Dedifferentiated amniotic fluid mesenchymal stem cell (primary cell): ENCODE measurements at regions not wholly inside any gene's neighbourhood (a gene's known extent, or its start where the extent isn't known, plus 50 kb on each side); places are given as distances from the start of the nearest gene placed in this dataset.

Experiments
- DNase-seq: peaks from one replicate; pipeline ENCODE4 v3.0.0-alpha.2; 2016; ENCODE audit errors: extremely low spot score

DNA sequence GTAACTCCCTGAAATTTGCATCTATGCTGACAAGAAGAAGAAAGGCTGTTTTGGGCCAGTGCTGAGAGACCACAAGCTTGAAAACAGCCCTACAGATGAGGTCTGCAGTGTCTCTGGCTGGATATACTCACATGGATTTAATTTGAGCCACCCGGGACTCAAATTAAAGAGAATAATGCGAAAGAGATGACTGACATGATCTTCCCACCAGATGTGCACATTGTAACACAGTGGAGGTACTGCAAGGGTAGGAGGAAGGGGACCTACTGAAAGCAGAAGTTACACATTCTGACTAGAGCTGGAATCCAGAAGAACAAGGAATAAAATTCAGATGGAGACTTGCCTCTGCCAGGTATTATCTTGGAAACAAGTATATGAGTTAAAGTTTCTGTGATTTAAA is 728.3 kb upstream of the SGO1 start:
- DNase-seq: no peak

- no peak for DNase-seq
Observed at GRCh38 chr3:20912406-20912805, 726.4 kb upstream of the SGO1 start.

GRCh38 chr3:20909511-20909910 is 723.5 kb upstream of the SGO1 start:
- DNase-seq: no peak

DNA sequence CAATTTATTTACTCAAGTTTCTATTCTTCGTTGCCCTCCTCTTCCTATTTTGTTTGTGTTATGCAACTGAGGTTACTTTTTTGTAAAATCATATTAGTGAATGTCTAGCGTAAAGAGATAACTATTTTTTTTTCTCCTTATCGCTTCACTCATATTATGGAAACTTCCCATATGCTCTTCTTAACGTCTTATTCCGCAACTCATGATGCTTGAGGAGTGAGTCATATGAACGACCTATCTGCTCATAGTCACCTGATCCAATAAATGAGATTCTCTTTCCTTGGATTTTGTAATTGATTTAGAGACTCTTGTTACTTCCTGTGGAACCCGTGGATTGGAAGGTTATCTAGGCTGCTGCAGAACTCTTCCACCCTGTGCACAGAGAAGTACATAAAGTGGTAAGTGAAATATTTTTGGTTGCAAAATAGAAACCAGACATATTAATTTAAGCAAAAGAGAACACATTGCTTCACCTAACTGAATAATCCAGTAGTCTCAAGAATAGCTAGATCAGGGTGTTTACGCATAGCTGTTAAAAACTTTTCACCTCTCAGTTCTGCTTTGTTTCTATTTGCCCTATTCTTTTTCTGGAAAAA is 719.3 kb upstream of the SGO1 start:
- DNase-seq: no peak

- DNase-seq: no peak
Observed at GRCh38 chr3:20904671-20905070, 718.7 kb upstream of the SGO1 start.

- no peak for DNase-seq
Observed at GRCh38 chr3:20898962-20899361, 713.0 kb upstream of the SGO1 start.

DNA sequence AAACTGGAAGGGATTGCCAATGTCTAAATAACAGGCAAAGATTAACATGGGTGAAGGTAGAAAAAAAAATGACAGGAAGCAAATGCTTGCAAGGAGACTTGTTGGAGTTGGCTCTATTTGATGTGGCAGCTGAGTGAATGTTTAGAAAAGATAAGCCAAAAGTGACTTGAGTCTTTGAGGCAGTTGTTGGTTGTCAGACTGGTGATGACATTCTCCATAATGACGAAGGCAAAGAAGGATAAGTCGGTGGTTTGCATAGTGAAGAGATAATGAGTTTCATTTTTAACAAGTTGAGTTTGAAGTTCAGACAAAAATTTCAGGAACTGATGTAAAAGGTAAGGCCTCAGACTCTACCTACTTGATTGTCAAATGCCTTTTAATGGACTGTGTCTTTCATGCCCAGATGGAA is 704.1 kb upstream of the SGO1 start:
- DNase-seq: no peak

GRCh38 chr3:20878691-20879090 is 692.7 kb upstream of the SGO1 start:
- no peak for DNase-seq

GRCh38 chr3:20873235-20873634 is 687.2 kb upstream of the SGO1 start:
- DNase-seq: no peak

GRCh38 chr3:20870106-20870899 is 684.3 kb upstream of the SGO1 start:
- DNase-seq: no peak

DNA sequence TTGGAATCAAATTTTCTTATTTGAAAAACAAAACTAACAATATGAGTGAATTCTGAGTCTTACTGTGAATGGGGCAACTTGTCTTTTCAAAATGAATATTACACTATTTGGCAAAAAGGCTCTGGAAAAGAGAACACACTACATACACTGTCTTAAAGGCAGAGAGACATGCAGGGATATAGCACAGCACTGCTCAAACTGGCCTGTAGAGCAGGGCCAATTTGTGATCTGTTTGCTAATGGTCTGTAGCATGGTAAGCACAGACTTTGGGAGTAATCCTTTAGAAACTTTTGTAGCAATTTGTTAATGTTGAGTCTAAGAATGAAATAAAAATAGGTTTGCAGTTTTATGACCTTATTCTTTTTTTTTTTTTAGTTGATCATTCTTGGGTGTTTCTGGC is 679.8 kb upstream of the SGO1 start:
- DNase-seq: no peak

GRCh38 chr3:20861454-20861853 is 675.4 kb upstream of the SGO1 start:
- no peak for DNase-seq

- DNase-seq: no peak
Observed at GRCh38 chr3:20857636-20858035, 671.6 kb upstream of the SGO1 start.

DNA sequence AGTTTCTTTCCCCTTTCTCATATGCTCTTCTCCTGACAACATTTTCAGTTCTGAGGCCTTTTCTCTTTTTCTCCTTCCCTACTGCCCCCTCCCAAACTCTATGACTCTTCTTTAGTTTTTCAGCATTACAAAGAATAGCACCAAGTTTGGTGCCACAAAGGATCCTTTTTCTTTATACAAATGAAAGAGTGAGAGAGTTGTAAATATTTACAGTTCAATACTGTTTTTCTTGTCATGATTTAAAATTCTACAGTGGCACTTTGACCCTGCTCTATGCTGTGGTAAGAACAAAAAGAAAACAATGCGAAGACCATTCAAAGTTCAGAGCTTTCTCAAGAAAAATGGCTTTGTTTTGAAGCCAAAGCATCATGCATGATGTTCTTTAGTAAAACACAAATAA is 667.9 kb upstream of the SGO1 start:
- DNase-seq: no peak

DNA sequence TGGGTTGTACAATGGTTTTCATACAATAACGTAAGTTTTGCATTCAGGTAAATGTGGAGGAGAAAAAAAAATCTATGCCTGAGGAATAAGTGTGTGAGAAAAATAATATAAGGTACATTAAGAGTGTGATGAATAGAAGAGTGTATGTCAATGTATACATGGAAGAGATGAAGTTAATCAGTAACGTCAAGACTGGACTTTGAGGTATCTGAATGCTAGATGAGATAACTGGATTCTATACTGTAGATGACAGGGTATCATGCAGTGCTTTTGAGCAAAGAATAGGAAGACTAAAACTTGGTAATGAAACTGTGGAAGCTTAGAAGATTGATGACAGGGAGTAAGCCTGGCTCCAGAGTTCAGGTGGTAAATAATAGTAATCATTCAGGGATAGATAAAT is 666.7 kb upstream of the SGO1 start:
- no peak for DNase-seq

GRCh38 chr3:20849975-20850374 is 664.0 kb upstream of the SGO1 start:
- DNase-seq: no peak

- no peak for DNase-seq
Observed at GRCh38 chr3:20846832-20847231, 660.8 kb upstream of the SGO1 start.

- no peak for DNase-seq
Observed at GRCh38 chr3:20846066-20846465, 660.1 kb upstream of the SGO1 start.

DNA sequence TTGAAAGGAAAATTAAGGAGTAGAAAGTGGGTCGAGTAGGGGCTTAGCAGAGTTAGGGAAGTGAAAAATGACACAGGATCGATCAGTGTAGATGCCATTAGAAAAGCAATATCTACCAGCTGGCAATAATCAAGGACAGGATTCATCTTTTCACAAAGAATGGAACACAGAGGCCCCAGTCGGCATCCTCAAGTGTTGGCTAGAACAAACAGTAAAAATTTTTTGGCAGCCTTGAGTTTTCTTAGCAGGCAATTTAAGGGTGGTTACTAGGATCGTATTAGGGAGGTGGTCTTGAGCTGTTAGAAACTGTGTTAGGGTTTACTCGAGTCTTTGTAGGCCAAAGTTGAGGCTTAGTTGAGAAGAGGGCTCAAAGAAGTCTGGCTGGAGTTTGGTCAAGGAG is 658.8 kb upstream of the SGO1 start:
- DNase-seq: no peak

- no peak for DNase-seq
Observed at GRCh38 chr3:20842594-20843436, 656.8 kb upstream of the SGO1 start.

GRCh38 chr3:20842002-20842401 is 656.0 kb upstream of the SGO1 start:
- DNase-seq: no peak

- no peak for DNase-seq
Observed at GRCh38 chr3:20837676-20838302, 651.8 kb upstream of the SGO1 start.
